ENCODE measurements at regions not wholly inside any gene's neighbourhood (a gene's known extent, or its start where the extent isn't known, plus 50 kb on each side); places are given as distances from the start of the nearest gene placed in this dataset.

- no peak for DNase-seq (ENCODE audit: low read depth)
Observed at GRCh38 chr12:14153803-14154202, 172.4 kb upstream of the GRIN2B start.

- no peak for DNase-seq (ENCODE audit: low read depth)
Observed at GRCh38 chr12:14156606-14157005, 175.2 kb upstream of the GRIN2B start.

- no peak for DNase-seq (ENCODE audit: low read depth)
Observed at GRCh38 chr12:14157088-14157747, 175.8 kb upstream of the GRIN2B start.

- DNase-seq (ENCODE audit: low read depth), result no peak
Observed at GRCh38 chr12:14164266-14164665, 182.9 kb upstream of the GRIN2B start.

- DNase-seq (ENCODE audit: low read depth), result peak; percentile 61
Observed at GRCh38 chr12:14167005-14167628, 185.7 kb upstream of the GRIN2B start.

- DNase-seq (ENCODE audit: low read depth), result no peak
Observed at GRCh38 chr12:14169281-14169680, 187.9 kb upstream of the GRIN2B start.

- no peak for DNase-seq (ENCODE audit: low read depth)
Observed at GRCh38 chr12:14171106-14171505, 189.7 kb upstream of the GRIN2B start.

- DNase-seq (ENCODE audit: low read depth), result no peak
Observed at GRCh38 chr12:14175206-14175605, 190.3 kb upstream of the ATF7IP start.

- peak; percentile 59 for DNase-seq (ENCODE audit: low read depth)
Observed at GRCh38 chr12:14185427-14186192, 179.9 kb upstream of the ATF7IP start.

- DNase-seq (ENCODE audit: low read depth), result no peak
Observed at GRCh38 chr12:14186193-14186502, 179.3 kb upstream of the ATF7IP start.

GRCh38 chr12:14187002-14187401 is 178.5 kb upstream of the ATF7IP start:
- DNase-seq (ENCODE audit: low read depth), result no peak

- DNase-seq (ENCODE audit: low read depth), result no peak
Observed at GRCh38 chr12:14187966-14188365, 177.5 kb upstream of the ATF7IP start.

GRCh38 chr12:14188744-14189143 is 176.7 kb upstream of the ATF7IP start:
- no peak for DNase-seq (ENCODE audit: low read depth)

GRCh38 chr12:14190694-14191093 is 174.8 kb upstream of the ATF7IP start:
- DNase-seq (ENCODE audit: low read depth), result no peak

GRCh38 chr12:14191612-14192011 is 173.9 kb upstream of the ATF7IP start:
- no peak for DNase-seq (ENCODE audit: low read depth)

GRCh38 chr12:14193639-14194038 is 171.8 kb upstream of the ATF7IP start:
- no peak for DNase-seq (ENCODE audit: low read depth)

- no peak for DNase-seq (ENCODE audit: low read depth)
Observed at GRCh38 chr12:14194572-14194971, 170.9 kb upstream of the ATF7IP start.

- no peak for DNase-seq (ENCODE audit: low read depth)
Observed at GRCh38 chr12:14199455-14200198, 165.9 kb upstream of the ATF7IP start.

GRCh38 chr12:14200598-14200997 is 164.9 kb upstream of the ATF7IP start:
- DNase-seq (ENCODE audit: low read depth), result no peak

GRCh38 chr12:14201291-14201690 is 164.2 kb upstream of the ATF7IP start:
- DNase-seq (ENCODE audit: low read depth), result no peak

GRCh38 chr12:14207905-14208551 is 157.5 kb upstream of the ATF7IP start:
- no peak for DNase-seq (ENCODE audit: low read depth)

GRCh38 chr12:14211947-14212387 is 153.5 kb upstream of the ATF7IP start:
- DNase-seq (ENCODE audit: low read depth), result no peak
